HFF-Myc (cell line): ENCODE measurements at regions not wholly inside any gene's neighbourhood (a gene's known extent, or its start where the extent isn't known, plus 50 kb on each side); places are given as distances from the start of the nearest gene placed in this dataset.

Experiments used
- DNase-seq: peaks from one replicate; pipeline ENCODE4 v3.0.0-alpha.2; 2011; ENCODE audit warnings: low read depth; ENCODE audit errors: extremely low read depth
- H3K4me3 ChIP-seq: replicated peaks from 2 replicates; pipeline ENCODE4 v1.5.1; 2011; ENCODE audit warnings: low read depth, mild to moderate bottlenecking, control low read depth, low read length
- CTCF ChIP-seq: IDR thresholded peaks from 2 replicates; pipeline ENCODE4 v1.5.1; 2012; ENCODE audit warnings: mild to moderate bottlenecking, low read depth, low read length, control low read depth; ENCODE audit errors: missing control alignments

- H3K4me3 ChIP-seq, result no peak overlapping the region
- TF ChIP-seq CTCF, result no peak
- DNase-seq, result no peak
Observed at GRCh38 chr4:54359919-54360650, 131.0 kb downstream of the PDGFRA start.

GRCh38 chr4:54363037-54363436, 133.9 kb downstream of the PDGFRA start:
- no peak for TF ChIP-seq CTCF
- H3K4me3 ChIP-seq, result no peak overlapping the region
- no peak for DNase-seq

DNA sequence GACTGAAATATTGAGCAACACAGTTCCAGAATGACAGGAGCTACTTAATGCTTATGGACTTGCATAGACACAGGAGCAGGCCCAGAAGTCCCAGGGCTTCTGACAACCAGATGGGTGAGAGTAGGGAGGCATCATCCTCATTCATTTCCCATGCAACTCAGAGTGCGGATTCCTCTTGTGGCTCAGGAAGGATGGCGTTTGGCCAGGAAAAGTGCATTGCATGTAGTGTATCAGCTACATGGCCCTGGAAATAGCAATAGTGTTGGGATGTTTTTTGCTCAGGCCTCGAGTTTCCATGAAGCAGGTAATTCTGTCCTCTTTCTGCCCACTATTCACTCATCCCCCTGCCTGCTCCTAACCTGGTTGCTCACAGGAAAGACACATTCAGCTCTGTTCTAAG, 136.6 kb downstream of the PDGFRA start:
- no peak for DNase-seq
- TF ChIP-seq CTCF, result no peak

DNA sequence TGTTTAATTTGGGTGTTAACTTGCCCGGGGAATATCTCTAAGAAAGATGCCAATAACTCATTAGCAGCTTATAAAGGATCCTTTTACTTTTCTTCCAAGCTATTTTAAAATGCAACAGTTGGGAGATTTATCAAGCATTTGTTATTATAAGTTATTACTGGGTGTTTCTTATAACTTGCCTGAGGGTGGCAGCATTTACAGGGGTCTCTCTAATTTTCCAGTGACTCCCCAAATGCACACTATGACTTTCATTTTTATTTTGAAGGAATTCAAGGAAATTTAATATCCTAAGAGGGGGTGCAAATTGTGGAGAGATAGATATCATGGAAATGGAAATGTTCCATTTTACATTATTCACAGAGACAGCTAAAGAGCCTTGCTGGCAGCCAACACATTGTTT, 138.0 kb downstream of the PDGFRA start:
- H3K4me3 ChIP-seq, result no peak overlapping the region
- TF ChIP-seq CTCF, result no peak
- DNase-seq, result no peak

More for the DNA sequence above, 136.6 kb downstream of the PDGFRA start:
- no peak overlapping the region for H3K4me3 ChIP-seq

GRCh38 chr4:54368281-54369265, 139.5 kb downstream of the PDGFRA start:
- H3K4me3 ChIP-seq, result no peak overlapping the region
- DNase-seq, result no peak
- no peak for TF ChIP-seq CTCF

GRCh38 chr4:54371173-54371572, 142.1 kb downstream of the PDGFRA start:
- DNase-seq, result no peak
- no peak for TF ChIP-seq CTCF
- no peak overlapping the region for H3K4me3 ChIP-seq
